H1 (cell line): ENCODE measurements at regions not wholly inside any gene's neighbourhood (a gene's known extent, or its start where the extent isn't known, plus 50 kb on each side); places are given as distances from the start of the nearest gene placed in this dataset.

Experiments
- CHD7 ChIP-seq: fragments of 300-600 bp; sonication (generic); IDR thresholded peaks from 2 replicates; pipeline ENCODE4 v1.7.1; 2012; ENCODE audit warnings: low read length, moderate library complexity, mild to moderate bottlenecking, inconsistent platforms; ENCODE audit not compliant: insufficient replicate concordance
- SIN3A ChIP-seq, 2 experiments: IDR thresholded peaks in 1 of 2; conservative IDR thresholded peaks in 1 of 2; 2 replicates each; pipeline ENCODE4 v1.6.1; 2011 to 2012; ENCODE audit warnings: low read length in 2 of 2, improper control_type of control experiment in 1 of 2, low read depth in 1 of 2, mild to moderate bottlenecking in 1 of 2
- USF2 ChIP-seq: IDR thresholded peaks from 2 replicates; pipeline ENCODE4 v1.6.1; 2011; ENCODE audit warnings: low read length, improper control_type of control experiment

GRCh38 chr12:93996321-93996720 lies 152.1 kb upstream of the PLXNC1 start (continued):
- no peak for TF ChIP-seq CHD7
- no peak for TF ChIP-seq SIN3A (conservative IDR thresholded peaks at IDR 0.05 in 1 of 2, IDR thresholded peaks at IDR 0.05 in 1 of 2; ENCODE audit: low read depth in 1 of 2, low read length in 2 of 2)
- TF ChIP-seq USF2 = no peak
